Stimulated activated CD8-positive, alpha-beta memory T cell treated with anti-CD3 and anti-CD28 coated beads, Interleukin-15, amount 100 ng/mL, for 48 hours (primary cell): ENCODE measurements at regions not wholly inside any gene's neighbourhood (a gene's known extent, or its start where the extent isn't known, plus 50 kb on each side); places are given as distances from the start of the nearest gene placed in this dataset.

Source experiments
- DNase-seq, 2 donors: peaks; one replicate each; pipeline ENCODE4 v3.0.0-alpha.2; 2020; ENCODE audit warnings: low read depth in 2 of 2

- DNase-seq: no peak
Measured at GRCh38 chr1:13878021-13878420, 178.0 kb downstream of the PRDM2 start.

- no peak for DNase-seq
Measured at GRCh38 chr1:13878451-13878850, 178.5 kb downstream of the PRDM2 start.

GRCh38 chr1:13881385-13882088, 181.5 kb downstream of the PRDM2 start:
- DNase-seq: no peak

- no peak for DNase-seq
Measured at GRCh38 chr1:13888351-13888986, 188.5 kb downstream of the PRDM2 start.

- DNase-seq: no peak
Measured at GRCh38 chr1:13889495-13889894, 189.5 kb downstream of the PRDM2 start.

GRCh38 chr1:13890766-13891165, 190.8 kb downstream of the PRDM2 start:
- no peak for DNase-seq

- DNase-seq: no peak
Measured at GRCh38 chr1:13892198-13892597, 192.2 kb downstream of the PRDM2 start.

GRCh38 chr1:13892671-13893325, 192.8 kb downstream of the PRDM2 start:
- DNase-seq: no peak

- DNase-seq: no peak
Measured at GRCh38 chr1:13893409-13893821, 193.4 kb downstream of the PRDM2 start.

GRCh38 chr1:13896932-13897331, 196.9 kb downstream of the PRDM2 start:
- DNase-seq: no peak

- DNase-seq: no peak
Measured at GRCh38 chr1:13898406-13898805, 198.4 kb downstream of the PRDM2 start.

- no peak for DNase-seq
Measured at GRCh38 chr1:13899856-13900255, 199.9 kb downstream of the PRDM2 start.

- no peak for DNase-seq
Measured at GRCh38 chr1:13900583-13900982, 200.6 kb downstream of the PRDM2 start.

GRCh38 chr1:13901039-13901438, 201.1 kb downstream of the PRDM2 start:
- DNase-seq: no peak

- DNase-seq: no peak
Measured at GRCh38 chr1:13901597-13901996, 201.6 kb downstream of the PRDM2 start.

- no peak for DNase-seq
Measured at GRCh38 chr1:13908128-13908527, 208.1 kb downstream of the PRDM2 start.

GRCh38 chr1:13911697-13912619, 212.0 kb downstream of the PRDM2 start:
- DNase-seq: no peak

- no peak for DNase-seq
Measured at GRCh38 chr1:13913396-13913795, 213.4 kb downstream of the PRDM2 start.

- no peak for DNase-seq
Measured at GRCh38 chr1:13916530-13916929, 216.5 kb downstream of the PRDM2 start.

- DNase-seq: no peak
Measured at GRCh38 chr1:13917607-13918006, 217.6 kb downstream of the PRDM2 start.

GRCh38 chr1:13918862-13919261, 218.9 kb downstream of the PRDM2 start:
- DNase-seq: no peak

GRCh38 chr1:13921190-13921589, 221.2 kb downstream of the PRDM2 start:
- DNase-seq: no peak
